Adrenal gland (tissue), 9 donors: ENCODE measurements at regions not wholly inside any gene's neighbourhood (a gene's known extent, or its start where the extent isn't known, plus 50 kb on each side); places are given as distances from the start of the nearest gene placed in this dataset.
A peak's percentile ranks its signal among the peaks of the same experiment; 100 is the strongest.

Source experiments
- DNase-seq, 7 donors: peaks; one replicate each; pipeline ENCODE4 v3.0.0-alpha.2; 2019 to 2020
- H3K27ac ChIP-seq, 5 donors: fragments of 200-600 bp; sonication (generic) in 4 of 5; 1 replicate in 3 of 5; 2 replicates in 2 of 5; pipeline versions ENCODE4 v1.5.1 to v1.8.0; 2016 to 2020; ENCODE audit warnings: mild to moderate bottlenecking in 1 of 5
- H3K27me3 ChIP-seq: fragments of 200-600 bp; 2 replicates; pipeline ENCODE4 v1.8.0; 2021
- H3K36me3 ChIP-seq, 2 donors: fragments of 200-600 bp; replicated peaks in 1 of 2; 1 replicate in 1 of 2; 2 replicates in 1 of 2; pipeline versions ENCODE4 v1.5.1 to v1.8.0; 2018 to 2022
- H3K4me1 ChIP-seq, 2 donors: fragments of 200-600 bp; replicated peaks in 1 of 2; 1 replicate in 1 of 2; 2 replicates in 1 of 2; pipeline versions ENCODE4 v1.5.1 to v1.8.0; 2018 to 2021
- H3K4me3 ChIP-seq, 4 donors: fragments of 200-600 bp; sonication (generic) in 3 of 4; one replicate each; pipeline ENCODE4 v1.5.1; 2016 to 2018
- H3K9me3 ChIP-seq, 3 donors: fragments of 200-600 bp; sonication (generic) in 1 of 3; replicated peaks in 1 of 3; 1 replicate in 2 of 3; 2 replicates in 1 of 3; pipeline versions ENCODE4 v1.5.1 to v1.8.0; 2016 to 2021
- POLR2A ChIP-seq, 2 donors: fragments of 450-650 bp; IDR thresholded peaks; one replicate each; pipeline ENCODE4 v1.6.1; 2017; ENCODE audit warnings: antibody characterized with exemption in 2 of 2, mild to moderate bottlenecking in 2 of 2, moderate library complexity in 1 of 2
- WGBS, 4 donors: extraction: QIAGEN DNeasy Blood & Tissue Kit in 2 of 4; methylation state at CpG; one replicate each; pipeline versions ENCODE4 v1.1.5 to v1.1.7; 2013 to 2017; 5-methylcytosine and 5-hydroxymethylcytosine counted together
- intact Hi-C, 2 donors: fragments of 100-400 bp; cut with DNase I; formaldehyde crosslinking; loops; one replicate each; pipeline versions ENCODE4 v1.14.1 to v1.15.0; 2022 to 2023
- TF ChIP-seq, protein P1 (sequence below), 6 experiments: fragments of 450-650 bp in 4 of 6; fragments of 200-600 bp in 2 of 6; sonication (generic) in 1 of 6; IDR thresholded peaks; 1 replicate in 5 of 6; 2 replicates in 1 of 6; pipeline versions ENCODE4 v1.5.1 to v1.8.0; 2016 to 2021; ENCODE audit warnings: antibody characterized with exemption in 6 of 6, mild to moderate bottlenecking in 2 of 6, moderate library complexity in 1 of 6
- donor health status: healthy with polysubstance abuse.
- donor health status: Bipolar disorder and iron deficiency.
- donor health status: DM: yes; HTN: yes; CAD: no.
- donor health status: DM: no; HTN: no; CAD: no.
- donor health status: DM: no; HTN: no; CAD: no.

DNA sequence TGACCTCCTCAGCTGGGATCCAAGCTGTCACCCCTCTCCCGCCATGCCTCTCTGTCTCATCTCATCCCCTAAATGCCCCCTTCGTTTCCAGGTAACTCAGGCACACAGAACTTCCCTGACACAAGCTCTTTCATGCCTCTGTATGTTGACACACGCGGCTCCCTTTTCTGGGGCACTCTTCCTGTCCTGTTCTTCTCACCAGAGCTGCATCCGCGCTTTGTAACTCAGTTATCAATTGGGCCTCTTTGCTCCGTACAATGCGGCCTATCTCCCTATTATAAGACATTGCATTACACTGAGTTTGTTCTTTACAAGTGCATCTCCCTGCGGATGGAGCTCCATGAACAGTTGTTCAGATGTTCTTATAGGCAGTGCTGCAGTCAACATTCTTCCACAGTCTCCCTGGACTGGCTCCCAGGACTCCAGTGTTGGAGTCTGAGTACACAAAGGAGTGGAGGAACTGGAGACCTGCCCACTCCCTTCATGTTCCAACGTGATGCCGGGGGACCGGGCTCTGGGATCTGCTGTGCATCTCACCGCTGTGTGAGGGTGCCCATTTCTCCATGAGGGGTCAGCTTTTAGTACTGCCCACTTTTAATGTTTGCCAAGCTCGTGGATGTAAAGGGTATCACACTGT is 56.9 kb upstream of the TNS3 start:
- TF ChIP-seq POLR2A (IDR thresholded peaks at IDR 0.05): no peak
- TF ChIP-seq, protein P1, sequence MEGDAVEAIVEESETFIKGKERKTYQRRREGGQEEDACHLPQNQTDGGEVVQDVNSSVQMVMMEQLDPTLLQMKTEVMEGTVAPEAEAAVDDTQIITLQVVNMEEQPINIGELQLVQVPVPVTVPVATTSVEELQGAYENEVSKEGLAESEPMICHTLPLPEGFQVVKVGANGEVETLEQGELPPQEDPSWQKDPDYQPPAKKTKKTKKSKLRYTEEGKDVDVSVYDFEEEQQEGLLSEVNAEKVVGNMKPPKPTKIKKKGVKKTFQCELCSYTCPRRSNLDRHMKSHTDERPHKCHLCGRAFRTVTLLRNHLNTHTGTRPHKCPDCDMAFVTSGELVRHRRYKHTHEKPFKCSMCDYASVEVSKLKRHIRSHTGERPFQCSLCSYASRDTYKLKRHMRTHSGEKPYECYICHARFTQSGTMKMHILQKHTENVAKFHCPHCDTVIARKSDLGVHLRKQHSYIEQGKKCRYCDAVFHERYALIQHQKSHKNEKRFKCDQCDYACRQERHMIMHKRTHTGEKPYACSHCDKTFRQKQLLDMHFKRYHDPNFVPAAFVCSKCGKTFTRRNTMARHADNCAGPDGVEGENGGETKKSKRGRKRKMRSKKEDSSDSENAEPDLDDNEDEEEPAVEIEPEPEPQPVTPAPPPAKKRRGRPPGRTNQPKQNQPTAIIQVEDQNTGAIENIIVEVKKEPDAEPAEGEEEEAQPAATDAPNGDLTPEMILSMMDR (IDR thresholded peaks at IDR 0.05): no peak
- Histone ChIP-seq H3K4me1 (peaks cover 0 to 4% of the 10 kb centered on the region in 2 donors), H3K27ac (no peak overlapping the region), H3K4me3 (no peak overlapping the region), H3K27me3 (no peaks in the 10 kb centered on the region), H3K9me3 (peaks cover 0 to 5% (median 0%) of the 10 kb centered on the region in 3 donors), H3K36me3 (no peaks in the 10 kb centered on the region)
- 72 to 83% (median 81%) methylated on average over 13 to 14 of the region's 14 CpGs for WGBS, 4 donors
- intact Hi-C loops: no loop called here
- DNase-seq: peak in 2 of 7 donors; percentile 11 to 28

DNA sequence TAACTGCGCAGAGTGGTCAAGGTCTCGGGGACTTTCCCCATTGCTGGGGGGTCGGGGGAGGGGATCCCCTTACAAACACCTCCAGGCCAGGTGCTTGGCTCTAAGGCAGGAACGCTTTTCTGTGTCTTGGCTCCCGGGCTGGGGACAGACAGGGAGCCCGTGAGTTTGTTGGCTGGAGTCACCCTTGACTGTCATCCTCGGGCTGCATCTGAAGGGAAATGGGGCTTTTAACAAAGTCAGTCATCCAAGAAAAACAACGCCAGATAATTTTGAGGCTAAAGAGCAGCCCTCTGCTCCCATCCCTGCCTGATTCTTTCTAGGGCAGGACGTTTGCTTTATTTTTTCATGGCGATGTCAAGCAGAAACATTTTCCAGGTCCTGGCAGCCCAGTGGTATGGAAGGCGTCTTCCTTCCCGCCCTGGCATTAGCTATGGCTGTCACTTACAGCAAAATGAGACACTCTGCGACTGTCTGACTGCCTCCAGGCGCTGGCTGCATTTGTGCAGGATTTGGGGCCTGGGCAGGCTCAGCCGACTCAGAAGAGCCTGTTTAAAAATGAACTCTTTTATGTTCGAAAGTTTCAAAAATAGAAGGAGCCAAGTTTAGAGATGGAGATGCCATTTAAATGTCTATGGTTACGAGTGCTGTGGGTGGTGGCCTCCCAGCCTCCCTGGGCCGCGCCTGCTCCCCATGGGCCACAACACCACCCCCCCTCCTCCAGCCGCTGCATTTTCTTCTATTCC is 54.7 kb upstream of the TNS3 start:
- H3K9me3 ChIP-seq: no peaks in the 10 kb centered on the region
- peak overlapping the region in 2 of 5 donors; percentile 23 to 40 for H3K27ac ChIP-seq
- peaks cover 0 to 4% of the 10 kb centered on the region in 2 donors for H3K4me1 ChIP-seq
- intact Hi-C loops: no loop called here
- no peaks in the 10 kb centered on the region for H3K27me3 ChIP-seq
- WGBS, 4 donors: 63 to 71% (median 67%) methylated on average over 16 to 20 of the region's 20 CpGs
- DNase-seq: peak in 1 of 7 donors; percentile 59
- H3K36me3 ChIP-seq: no peaks in the 10 kb centered on the region
- TF ChIP-seq, protein P1 (IDR thresholded peaks at IDR 0.05): no peak
- TF ChIP-seq POLR2A (IDR thresholded peaks at IDR 0.05): no peak
- H3K4me3 ChIP-seq: no peak overlapping the region

DNA sequence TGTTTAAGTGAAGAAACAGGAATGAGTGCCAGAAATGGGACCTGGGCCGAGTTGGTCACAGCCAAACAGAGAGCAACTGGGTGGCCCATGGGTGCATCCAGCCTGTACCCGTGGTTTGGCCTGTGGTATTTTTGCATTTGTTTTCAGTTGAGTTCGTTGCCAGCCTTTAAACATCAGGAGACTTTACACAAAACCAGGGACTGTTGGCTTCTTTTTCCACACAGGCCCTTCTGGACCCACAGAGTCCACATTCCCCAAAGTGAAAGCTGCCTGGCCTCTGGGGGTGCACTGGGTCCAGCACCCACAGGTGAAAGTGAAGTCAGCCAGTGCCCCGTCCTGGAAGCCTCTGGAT is 54.1 kb upstream of the TNS3 start:
- TF ChIP-seq POLR2A (IDR thresholded peaks at IDR 0.05): no peak
- TF ChIP-seq, protein P1 (IDR thresholded peaks at IDR 0.05): no peak
- Histone ChIP-seq H3K9me3 (no peaks in the 10 kb centered on the region), H3K4me3 (no peak overlapping the region), H3K4me1 (peaks cover 0 to 4% of the 10 kb centered on the region in 2 donors), H3K27me3 (no peaks in the 10 kb centered on the region), H3K27ac (peak overlapping the region in 1 of 5 donors; percentile 40), H3K36me3 (no peaks in the 10 kb centered on the region)
- intact Hi-C loops: no loop called here
- no peak for DNase-seq
- 56 to 86% (median 66%) methylated on average over 3 to 4 of the region's 4 CpGs for WGBS, 4 donors

DNA sequence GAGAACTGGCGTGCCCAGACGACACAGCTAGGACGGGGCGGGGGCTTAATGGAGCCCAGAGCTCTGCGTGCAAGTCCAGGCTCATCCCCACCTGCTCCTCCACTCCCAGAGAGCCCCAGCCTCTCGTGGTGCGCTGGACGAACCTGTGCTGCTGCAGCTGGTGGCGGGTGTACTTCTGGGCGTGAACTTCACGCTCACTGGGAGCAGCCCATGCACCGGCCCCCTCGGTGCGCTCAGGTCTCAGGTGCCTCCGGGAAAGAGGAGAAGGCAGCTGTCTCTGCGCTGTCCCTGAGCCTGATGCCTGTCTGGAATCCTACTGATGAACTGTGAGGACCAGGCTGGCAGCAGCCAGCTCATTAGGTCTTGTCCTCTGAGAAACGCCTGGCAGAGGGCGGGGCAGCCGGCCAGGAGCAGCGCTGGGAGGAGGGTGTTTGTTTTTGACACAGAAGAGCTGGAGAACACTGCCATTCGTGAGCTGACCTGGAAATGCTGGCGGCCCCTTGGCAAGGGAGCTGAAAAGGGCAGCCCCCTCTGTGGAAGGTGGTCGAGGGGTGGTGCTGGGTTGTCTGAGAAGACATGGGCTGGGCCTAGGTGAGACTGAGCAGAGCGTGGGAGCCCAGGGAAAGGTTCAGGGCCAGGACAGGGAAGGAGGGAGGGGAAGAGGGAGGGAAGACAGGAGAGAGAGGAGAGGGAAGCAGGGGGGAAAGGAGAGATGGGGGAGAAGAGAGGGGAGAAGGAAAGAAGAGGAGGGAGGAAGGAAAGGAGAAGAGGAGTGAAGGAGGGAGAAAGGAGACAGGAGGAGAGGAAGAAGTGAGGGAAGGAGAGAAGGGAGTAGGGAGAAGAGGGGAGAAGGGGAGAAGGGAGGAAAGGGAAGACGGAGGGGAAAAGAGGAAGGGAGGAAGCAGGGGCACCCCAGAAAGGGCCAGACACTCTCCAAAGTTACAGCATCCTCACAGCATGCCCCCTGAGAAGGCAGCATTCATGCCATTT is 53.5 kb upstream of the TNS3 start:
- Histone ChIP-seq H3K4me3 (no peak overlapping the region), H3K27me3 (no peaks in the 10 kb centered on the region), H3K9me3 (no peaks in the 10 kb centered on the region), H3K36me3 (no peaks in the 10 kb centered on the region), H3K4me1 (peaks cover 0 to 4% of the 10 kb centered on the region in 2 donors), H3K27ac (peak overlapping the region in 1 of 5 donors; percentile 40)
- intact Hi-C loops: no loop called here
- WGBS, 4 donors: 65 to 86% (median 72%) methylated on average over 9 to 25 of the region's 25 CpGs
- no peak for TF ChIP-seq POLR2A (IDR thresholded peaks at IDR 0.05)
- TF ChIP-seq, protein P1 (IDR thresholded peaks at IDR 0.05): no peak
- peak in 3 of 7 donors; percentile 35 to 72 (median 35) for DNase-seq
